ENCODE measurements at regions not wholly inside any gene's neighbourhood (a gene's known extent, or its start where the extent isn't known, plus 50 kb on each side); places are given as distances from the start of the nearest gene placed in this dataset.

DNA sequence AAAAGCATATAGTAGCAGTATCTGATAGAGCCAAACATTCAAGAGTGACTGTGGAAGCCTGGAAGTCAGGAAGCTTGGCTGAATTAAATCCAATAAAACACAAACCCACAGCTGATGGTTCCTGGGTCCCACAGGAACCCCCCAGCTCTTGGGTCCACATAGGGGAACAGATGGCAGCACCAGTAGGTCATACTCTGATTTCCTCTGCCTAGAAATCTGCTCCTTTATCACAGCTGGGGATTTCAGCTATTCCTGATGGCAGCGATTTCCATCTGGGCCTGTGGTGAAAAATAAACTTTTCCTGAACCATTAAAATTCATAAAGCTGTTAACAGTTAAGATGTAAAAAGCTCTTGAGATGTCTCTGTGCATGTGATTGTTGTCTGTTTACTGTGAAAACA, 202.0 kb upstream of the FRMD6 start:
- TF ChIP-seq EZH2 (IDR thresholded peaks at IDR 0.05) (no peak), POLR2AphosphoS5 (IDR thresholded peaks at IDR 0.05; ENCODE audit: borderline replicate concordance, low read depth, low read length) (no peak)
